ENCODE measurements at regions not wholly inside any gene's neighbourhood (a gene's known extent, or its start where the extent isn't known, plus 50 kb on each side); places are given as distances from the start of the nearest gene placed in this dataset.

- TF ChIP-seq CTCF (conservative IDR thresholded peaks at IDR 0.05; ENCODE audit: low read length) (no peak), EZH2phosphoT487 (IDR thresholded peaks at IDR 0.05; ENCODE audit: borderline replicate concordance, low read depth, low read length) (no peak)
These were observed 561.0 kb upstream of the TNP1 start for GRCh38 chr2:217420854-217421253.
